Eye (tissue), 1 donor: ENCODE measurements at regions not wholly inside any gene's neighbourhood (a gene's known extent, or its start where the extent isn't known, plus 50 kb on each side); places are given as distances from the start of the nearest gene placed in this dataset.

Experiments
- DNase-seq: peaks from one replicate; pipeline ENCODE4 v3.0.0-alpha.2; 2015

DNA sequence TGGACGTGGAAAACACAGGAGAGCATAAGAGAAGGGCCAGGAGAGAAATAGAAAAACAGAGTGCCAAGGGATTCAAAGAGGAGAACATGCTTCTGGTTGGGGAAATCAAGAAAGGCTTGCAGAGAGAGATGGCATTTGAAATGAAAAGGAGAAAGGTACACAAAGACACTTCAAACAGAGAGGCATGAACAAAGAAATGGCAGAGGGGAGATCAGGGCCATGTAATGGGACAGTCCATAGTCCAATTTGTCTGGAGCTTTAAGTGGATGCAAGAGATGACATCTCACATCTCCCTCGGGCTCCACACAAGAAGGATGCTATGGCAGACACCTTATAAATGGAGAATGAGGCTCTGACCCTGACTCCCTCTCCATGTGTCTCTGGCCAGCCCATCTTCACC lies 331.1 kb downstream of the MLLT3 start:
- DNase-seq, result no peak

DNA sequence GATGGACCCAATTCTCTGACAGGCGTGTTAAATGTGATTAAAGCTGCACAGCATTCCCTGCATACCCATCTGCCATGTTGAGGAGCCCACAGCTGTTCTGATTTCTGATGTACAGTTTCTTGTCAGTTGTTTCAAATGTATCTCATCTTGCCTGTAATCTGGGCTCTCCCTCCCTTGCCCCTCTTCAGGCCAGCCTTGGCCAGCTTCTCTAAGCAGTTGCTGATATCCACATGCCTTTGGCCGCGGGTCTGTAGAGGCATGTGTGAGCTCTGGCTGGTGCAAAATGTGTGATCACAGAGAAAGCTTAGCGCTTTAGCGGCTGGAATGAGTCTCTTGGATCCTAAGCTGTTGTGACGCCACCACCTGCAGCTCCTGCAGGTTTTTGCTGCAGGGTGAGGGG lies 332.0 kb downstream of the MLLT3 start:
- peak; percentile 88 for DNase-seq

DNA sequence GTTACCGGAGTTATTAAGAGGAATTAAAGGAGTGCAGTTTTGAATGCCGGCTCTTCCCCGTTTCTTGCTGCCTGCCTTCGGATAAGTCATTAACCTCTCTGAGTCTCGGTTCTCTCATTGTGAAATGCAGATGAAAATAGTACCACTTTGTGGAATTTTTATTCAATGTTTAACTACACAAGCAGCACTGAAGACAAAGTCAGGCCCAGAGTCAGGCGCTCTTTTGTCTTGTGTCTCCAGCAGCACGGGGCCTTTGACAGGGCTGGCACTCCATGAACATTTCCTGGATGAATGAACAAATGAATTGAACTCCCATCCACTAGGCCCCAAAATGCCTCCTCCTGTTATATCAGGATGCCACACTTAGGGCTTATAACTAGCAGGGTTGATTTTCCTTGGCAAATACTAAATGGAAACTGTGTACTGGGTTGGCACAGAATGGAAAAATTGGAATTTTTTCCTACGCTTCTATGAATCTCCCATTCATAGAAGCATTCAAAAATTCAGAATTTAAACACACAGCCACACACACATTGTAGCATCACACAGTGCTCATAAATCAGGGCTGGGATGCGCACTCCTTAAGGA lies 332.8 kb downstream of the MLLT3 start:
- DNase-seq, result peak; percentile 59

DNA sequence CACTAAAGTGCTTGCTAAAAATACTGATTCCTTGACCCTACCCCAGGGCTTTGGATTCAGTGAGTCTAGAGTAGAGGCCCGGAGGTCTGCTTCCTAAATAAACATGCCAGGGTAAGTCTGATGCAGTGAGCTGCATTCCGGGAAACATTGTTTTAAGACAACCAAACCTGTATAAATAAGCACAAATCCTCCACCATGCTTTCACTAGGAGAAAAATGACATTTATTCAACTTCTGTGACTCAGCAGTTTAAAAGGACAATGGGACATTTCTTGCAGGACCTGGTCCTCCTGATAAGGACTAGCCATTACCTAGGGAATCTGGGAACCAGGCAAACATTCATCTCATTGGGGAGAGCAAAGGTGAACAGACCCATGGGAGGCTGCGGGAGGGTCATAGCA lies 335.3 kb downstream of the MLLT3 start:
- peak; percentile 25 for DNase-seq

DNA sequence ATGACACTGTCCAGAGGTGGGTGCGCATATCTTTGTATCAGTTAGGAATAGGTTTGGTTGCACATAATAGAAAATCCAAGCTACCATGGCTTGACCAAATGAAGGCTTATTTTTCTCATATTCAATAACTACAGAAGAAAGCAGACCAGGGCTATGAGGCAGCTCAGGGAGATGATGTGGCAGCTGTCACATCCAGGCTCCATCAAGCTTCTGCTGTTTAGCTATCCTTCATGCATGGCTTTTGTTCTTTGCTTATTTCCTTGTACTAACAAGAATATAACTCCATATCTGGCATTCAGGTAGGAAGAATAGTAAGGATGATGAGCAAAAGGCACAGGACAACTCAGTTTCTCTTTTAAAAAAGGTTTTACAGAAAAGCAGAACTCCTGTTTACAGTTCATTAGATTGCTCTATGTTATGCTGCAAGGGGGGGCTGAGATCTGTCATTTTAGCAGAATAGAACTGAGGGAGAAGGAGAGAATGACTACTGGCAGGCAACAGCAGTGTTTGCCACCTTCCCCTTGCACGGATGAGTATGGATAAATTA lies 336.1 kb downstream of the MLLT3 start:
- peak; percentile 91 for DNase-seq

DNA sequence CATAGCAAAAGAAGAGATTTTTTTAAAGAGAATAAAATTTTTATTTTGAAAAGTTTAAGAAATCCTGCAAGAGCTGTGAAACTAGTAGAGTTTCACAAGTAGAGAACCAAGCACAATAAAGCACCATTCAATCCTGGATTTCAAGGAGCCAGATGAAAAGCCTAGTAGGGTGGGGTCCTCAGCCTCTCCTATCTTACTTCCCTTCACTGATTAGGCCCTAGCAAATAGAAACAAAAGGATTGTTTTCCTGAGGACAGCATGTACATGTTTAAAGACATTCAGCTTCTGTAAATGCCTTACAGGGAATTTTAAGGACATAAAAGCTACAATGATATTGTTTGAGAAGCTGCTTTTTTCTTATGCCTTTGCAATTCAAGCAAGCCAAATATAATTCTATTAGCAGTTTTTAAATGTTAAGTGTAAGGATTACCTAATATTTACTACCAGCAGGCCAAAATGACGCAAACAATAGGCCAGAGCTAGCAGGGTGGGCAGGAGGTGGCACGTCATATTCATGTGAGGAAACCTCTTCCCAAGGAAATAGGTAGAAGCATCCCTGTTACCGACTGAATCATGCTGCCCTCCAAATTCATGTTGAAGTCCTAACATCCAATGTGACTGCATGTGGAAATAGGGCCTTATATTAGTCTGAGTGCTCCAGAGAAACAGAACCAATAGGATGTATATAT lies 337.6 kb downstream of the MLLT3 start:
- no peak for DNase-seq

DNA sequence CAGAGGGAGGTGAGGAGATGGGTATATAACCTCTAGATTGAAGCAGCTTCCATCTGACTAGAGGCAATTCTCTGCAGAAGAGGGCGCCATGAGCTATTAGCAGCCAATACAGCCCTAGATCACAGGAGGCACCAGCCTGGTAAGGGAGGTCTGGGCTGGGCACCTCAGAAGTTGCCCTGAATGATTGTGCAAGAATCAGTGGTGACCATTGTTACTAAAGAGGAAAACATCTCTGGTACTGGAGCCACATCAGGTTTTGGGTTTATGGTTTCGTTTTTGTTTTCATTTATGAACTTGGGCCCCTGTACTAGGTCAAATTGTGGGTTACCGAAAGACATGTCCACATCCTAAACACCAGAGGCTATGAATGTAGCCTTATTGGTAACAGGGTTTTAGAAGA lies 342.0 kb downstream of the MLLT3 start:
- no peak for DNase-seq

DNA sequence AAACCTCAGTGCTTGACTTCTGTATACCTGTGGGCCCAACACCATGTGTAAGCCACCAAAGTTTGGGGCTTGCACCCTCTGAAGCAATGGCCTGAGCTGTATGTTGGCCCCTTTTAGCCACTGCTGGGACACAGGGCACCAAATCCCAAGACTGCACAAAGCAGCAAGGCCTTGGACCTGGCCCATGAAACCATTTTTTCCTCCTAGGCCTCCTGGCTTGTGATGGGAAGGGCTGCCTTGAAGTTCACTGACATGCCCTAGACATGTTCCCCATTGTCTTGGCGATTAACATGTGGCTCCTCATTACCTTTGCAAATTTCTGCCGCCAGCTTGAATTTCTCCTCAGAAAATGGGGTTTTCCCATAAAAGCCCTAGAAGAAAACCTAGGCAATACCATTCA lies 345.5 kb downstream of the MLLT3 start:
- no peak for DNase-seq

DNA sequence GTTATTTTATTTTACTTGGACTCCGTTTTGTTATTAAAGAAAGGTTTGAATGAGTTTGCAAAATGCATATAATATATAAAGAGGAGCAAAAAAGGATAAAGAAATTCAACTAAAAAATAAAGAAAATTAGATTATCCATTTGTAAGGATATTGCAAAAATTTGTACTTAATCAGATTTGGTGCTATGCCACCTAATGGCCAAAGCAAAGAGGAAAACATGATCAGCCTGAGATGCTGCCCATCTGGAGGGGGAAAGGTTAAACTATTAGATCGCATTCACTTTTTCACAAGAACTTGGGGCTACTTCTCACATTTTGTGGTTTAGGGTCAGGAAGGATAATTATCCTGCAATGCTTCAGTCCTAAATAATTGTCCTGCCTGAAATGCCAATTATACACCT lies 350.6 kb downstream of the MLLT3 start:
- no peak for DNase-seq

DNA sequence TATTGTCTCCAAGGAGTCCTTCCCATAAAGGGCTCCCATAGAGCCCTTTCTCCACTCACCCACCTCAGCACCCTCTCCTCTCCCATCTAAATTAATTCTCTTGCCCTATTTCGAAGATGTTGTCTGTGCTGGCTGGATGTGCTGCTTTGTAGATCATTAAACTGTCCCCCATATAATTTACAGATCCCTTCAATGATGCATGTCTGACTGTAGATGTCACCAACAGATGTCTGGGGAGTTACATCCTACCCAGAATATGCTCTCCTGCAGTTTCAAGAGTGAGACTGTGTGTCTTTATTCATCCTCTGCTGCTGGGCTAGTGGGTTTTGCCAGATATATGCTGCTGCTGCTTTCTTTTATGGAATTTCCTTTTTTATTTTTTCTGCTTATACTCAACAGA lies 351.2 kb downstream of the MLLT3 start:
- DNase-seq, result no peak

DNA sequence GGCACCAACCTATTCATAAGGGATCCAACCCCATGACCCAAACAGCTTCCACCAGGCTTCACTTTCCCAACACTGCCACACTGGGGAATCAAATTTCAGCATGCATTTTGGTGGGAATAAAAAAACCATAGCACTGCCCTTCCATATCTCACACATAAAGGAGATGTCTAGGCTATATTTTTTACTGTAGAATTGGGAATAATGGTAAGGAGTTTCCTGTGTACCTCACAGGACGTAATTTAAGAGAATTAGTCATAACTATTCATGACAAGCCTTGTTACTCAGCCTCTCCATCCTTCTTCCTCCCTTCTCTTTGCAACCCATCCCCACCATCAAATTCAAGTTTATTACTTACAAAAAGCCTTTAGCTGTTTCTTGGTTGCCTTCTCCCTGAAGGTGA lies 352.1 kb downstream of the MLLT3 start:
- DNase-seq, result no peak

DNA sequence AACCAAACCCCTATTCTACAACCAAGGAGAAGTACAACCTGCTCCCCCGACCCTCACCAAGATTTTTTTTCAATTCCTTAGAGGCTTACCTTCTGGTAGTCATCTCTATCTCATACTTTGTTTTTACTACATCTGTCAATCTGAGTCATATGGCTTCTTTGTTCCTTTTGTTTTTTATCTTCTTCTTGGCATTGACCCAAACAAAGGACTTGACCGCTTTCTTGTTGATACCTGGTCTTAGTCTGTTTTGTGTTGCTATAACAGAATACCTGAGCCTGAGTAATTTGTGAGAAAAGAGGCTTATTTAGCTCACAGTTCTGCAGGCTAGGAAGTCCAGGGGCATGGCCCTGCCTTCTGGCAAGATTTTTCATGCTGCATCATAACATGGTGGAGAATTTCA lies 352.7 kb downstream of the MLLT3 start:
- no peak for DNase-seq

DNA sequence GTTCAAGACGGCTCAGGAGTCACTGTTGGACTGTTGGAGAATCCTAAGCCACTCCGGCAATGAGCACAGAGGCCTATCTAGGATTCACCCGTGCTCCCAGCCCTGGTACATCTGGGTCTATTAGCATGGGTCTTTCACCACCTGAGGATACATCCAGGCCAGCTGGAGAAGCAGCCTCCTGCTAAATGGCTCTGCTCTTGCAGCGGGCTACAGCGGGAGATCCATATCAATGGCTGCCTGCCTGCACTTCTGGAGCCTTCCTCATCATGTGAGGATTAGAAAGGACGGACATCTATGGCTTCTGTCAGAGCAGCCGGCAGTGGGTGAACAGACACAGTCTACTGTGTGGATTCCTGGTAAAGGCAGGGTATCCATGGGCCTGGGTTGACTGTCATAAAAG lies 357.4 kb downstream of the MLLT3 start:
- no peak for DNase-seq

DNA sequence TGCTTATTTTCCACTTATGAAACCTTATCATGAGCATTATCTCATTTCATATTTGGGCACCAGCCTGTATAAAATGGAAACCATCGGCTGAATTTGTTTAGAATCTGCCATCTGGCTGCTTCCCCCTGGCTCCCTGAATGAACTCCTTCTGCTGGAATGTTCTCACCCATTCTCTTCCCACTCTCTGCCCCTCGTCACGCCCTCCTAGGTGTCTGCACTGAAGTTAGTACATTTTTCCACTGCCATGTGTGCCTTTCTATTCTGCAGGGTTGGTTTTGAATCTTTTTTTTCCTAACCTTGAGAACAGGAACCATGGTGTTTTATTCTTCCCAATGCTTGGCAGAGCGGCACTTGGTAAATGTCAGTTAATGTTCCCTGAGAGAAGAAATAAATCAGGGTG lies 359.7 kb downstream of the MLLT3 start:
- DNase-seq, result no peak

DNA sequence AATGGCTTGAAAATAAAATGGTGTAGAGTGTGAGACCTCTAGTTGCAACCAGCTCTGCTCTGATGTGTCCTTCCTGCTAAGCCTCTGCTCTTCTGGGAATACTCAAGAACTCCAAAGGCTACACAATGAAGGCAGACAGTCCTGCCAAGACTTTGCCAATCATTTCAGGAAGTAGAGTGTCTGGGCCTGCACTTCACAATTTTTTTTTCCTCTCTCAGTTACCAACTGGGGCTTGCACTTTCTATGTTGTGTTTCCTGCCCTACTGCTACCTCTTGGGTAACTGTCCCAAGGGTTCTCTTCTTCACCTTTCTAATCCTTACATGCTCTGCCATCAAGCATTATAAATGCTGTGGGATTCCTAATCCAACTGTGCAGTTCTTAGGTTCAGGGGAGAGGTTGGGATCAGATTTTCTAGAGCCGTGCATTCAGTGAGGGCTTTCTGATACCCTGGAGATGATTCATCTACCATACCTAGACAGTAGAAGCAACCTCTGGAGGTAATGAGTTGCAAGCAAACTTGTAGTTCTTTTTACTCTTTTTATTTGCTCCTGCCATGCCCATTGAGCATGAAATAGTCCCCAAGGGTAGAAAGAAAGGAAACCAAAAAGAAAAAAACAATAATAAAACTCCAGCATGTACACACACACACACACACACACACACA lies 365.9 kb downstream of the MLLT3 start:
- no peak for DNase-seq

DNA sequence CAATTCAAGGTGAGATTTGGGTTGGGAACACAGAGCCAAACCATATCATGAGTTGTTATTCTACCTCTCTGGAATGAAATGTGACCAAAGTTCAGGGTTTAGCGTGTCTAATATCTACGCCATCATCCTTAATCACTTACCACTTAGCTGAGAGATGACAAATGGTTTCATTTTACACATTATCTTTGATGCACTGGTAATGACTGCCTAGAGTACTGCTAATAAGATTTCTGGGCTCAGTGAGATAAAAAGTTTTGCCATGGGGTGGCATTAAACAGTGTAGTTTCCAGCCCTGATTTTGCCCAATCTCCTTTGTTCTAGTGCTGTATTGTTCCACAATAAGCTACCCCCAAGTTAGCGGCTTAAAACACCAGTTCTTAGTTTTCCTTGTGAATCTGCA lies 367.2 kb downstream of the MLLT3 start:
- DNase-seq, result no peak

DNA sequence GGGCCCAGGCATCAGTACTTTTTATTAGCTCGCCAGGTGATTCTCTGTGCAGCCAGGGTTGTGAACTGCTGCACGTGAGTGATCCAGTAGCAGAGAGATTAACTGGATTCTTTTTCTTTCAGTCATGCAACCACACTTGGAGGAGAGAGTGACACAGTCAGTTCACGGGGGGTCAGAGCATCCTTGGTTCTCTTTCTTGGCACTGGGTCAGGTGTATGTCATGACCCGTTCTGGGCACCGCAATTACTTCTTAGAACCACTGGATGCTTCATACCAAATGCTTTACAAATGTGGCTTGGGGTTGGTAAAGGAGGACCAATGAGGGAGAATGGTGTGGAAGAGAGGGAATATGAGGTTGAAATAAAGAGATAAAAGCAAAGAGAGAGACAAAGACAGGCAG lies 368.7 kb downstream of the MLLT3 start:
- DNase-seq, result no peak

DNA sequence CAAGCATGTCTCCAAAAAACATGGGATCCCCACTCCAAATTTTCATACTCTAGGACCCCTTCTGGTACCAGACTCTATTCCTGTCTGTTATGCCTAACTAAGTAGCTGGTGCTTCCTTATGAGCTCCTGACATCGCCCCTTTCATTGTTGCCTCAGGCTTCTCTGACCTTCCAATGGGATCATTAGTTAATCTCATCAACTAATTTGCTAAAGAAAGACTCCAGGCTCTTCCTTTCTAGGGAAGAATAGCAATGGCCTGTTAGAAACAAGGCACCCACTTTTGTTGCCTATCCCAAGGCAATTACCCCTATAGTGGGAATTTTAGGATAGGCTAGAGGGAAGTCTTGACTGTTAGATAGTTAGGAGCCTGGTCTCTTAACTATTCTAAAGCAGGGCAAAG lies 369.5 kb downstream of the MLLT3 start:
- no peak for DNase-seq

DNA sequence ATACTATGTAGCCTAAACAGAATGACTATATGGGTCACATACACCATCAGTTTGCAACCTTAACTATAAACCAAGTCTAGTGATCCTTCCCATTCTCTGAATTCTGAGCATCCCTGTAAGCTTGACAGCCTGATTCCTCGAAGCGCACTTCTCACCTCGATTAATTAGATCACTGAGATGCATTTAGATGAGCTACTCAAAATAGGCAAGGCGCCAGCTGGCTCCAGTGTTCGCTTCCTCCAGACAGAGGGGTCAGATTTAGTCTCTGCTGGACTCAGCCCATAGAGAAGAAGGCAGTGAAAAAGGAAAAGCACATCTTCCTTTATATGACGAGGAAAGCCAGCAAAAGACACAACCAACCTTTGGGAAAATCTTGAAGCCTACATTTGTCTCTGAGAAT lies 371.5 kb downstream of the MLLT3 start:
- no peak for DNase-seq

DNA sequence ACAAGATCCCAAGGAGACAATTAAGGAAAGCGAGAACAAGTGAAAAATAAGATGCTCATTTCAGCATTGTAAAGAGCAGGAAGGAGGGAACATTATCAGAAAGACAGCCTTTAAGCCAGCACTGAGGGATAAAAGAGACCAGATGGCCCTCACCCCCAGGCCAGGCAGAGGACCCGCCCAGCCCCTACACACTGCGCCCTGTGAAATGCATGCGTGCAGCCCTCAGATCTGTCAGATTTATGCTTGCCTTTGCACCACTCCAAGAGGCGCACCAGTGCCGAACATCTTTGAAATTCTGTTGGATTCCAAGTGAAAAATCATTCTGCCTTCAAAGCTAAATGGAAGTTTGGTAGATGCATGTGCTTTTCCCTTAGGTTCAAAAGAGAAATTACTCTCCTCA lies 378.0 kb downstream of the MLLT3 start:
- no peak for DNase-seq

DNA sequence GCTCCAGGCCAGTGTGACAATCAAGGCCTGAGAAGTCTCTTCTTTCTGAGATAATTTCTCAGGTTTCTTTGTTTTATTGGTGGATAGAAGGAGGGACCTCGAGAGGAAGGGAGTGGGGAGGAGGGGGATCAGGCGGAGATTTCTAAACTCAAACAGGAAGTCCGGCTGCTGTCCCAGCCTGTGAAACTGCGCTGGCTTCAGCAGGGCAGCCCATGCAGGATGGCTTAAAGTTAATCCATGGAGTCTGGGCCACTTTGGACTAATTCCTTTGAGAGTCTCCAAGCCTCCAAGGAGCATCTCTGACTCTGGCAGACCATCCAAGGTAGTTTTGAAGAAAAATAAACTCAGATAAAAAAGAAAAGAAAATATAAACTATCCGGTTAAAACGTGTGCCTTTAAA lies 378.5 kb downstream of the MLLT3 start:
- DNase-seq, result no peak

DNA sequence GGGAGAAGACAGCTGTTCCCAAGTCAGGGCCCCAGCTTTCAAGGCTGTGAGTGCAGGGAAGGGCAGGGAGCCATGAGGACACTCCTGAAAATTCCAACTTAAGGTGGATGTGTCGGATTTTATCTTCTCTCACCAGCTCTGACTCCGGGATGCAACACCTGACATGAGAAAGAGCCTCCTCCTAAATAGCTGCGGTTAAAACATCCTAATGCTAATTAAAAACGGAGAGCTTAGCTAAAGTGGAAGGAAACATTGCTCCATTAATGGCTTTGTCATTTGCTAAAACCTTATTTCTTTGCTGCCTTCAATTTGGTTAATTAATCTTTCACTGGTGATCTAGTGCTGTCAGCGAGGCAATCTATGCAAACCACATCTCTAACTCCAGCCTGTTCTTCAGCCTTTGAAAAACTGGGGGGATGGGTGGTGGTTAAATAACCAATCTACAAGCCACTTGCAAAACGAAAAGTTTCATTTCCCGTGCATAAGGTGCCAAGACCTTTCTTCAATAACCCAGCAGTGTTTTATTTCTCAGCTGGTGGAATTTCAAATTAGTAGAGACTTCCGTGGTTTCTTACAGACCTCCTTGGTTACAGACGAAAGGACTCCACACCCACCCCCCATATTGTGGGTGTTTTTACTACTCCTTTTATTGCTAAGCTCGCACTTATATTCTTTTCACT lies 379.6 kb downstream of the MLLT3 start:
- no peak for DNase-seq

DNA sequence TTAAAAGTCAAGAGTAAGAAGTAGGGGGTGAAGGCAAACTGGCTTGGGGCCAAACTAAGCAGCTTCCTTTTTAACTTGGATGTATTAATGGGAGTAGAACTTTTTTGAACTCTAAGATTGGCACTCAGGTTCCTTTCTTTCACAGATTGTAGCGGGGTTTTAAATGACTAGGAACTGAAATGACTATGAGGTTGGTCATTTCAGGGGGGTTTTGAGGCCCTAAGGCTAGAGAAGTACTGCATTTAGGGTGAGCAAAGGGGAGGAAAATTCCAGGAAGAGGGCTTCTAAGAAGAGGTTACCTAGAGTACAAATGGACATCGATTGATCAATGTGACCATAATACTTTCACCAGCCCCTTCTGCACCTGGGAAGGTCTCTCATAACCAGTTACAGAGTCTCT lies 381.8 kb downstream of the MLLT3 start:
- DNase-seq, result no peak

DNA sequence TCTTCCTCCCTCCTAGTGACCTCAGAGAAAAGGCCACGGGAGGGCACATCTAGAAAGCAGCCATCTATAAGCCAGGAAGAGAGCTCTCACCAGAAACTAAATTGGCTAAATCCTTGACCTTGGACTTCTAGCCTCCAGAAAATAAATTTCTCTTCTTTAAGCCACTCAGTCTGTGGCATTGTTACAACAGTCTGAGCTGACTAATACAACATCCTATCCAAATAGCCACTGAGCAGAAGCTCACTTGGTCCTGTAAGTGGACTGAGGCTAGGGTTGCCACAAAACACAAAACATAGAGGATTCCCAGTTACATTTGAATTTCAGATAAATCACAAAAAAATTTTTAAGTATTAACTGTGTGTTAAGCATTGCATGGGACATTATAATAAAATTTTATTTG lies 383.4 kb downstream of the MLLT3 start:
- no peak for DNase-seq
